ENCODE measurements at regions not wholly inside any gene's neighbourhood (a gene's known extent, or its start where the extent isn't known, plus 50 kb on each side); places are given as distances from the start of the nearest gene placed in this dataset.

DNA sequence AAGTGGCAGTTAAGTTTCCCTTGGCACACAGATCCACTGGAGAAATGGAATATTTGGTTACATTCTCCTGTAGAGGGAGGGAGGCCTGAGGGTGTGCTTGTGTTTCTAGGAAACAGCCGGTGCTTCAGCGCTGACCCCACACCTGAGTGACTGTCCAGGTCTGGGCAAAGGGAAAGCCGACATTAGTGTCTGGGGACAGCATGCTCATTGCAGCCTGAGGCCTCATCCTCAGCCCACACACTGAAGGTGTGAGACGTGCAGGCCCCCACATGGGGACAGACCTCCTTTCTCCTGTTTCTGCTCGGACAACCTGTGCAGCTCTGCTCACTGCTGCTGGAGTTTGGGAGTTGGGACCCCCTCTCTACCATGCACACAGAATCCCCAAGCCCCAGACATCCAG lies 178.3 kb downstream of the ACKR3 start:
- Histone ChIP-seq H3K27ac (ENCODE audit: extremely low read length, insufficient read depth, low read length) (no peak overlapping the region), H3K36me3 (replicated peaks in 1 of 2; ENCODE audit: control insufficient read depth in 1 of 2, insufficient read depth in 2 of 2, low read length in 2 of 2) (no peaks in the 10 kb centered on the region), H3K9me3 (ENCODE audit: low read length) (no peaks in the 10 kb centered on the region), H3K4me2 (ENCODE audit: low read depth, low read length) (no peak overlapping the region), H3K79me2 (ENCODE audit: insufficient read depth, low read length) (no peaks in the 10 kb centered on the region), H2AFZ (ENCODE audit: low read length) (no peak overlapping the region), H3K4me1 (ENCODE audit: insufficient read depth, low read length) (no peaks in the 10 kb centered on the region), H4K20me1 (ENCODE audit: insufficient read depth, low read length) (no peaks in the 10 kb centered on the region), H3K4me3 (replicated peaks in 1 of 3; ENCODE audit: insufficient read depth in 1 of 3, low read depth in 2 of 3, low read length in 3 of 3) (no peak overlapping the region), H3K9ac (ENCODE audit: insufficient read depth, low read depth, low read length) (no peak overlapping the region), H3K27me3 (ENCODE audit: control insufficient read depth in 1 of 2, insufficient read depth in 2 of 2, low read length in 2 of 2) (peaks cover 2 to 24% of the 10 kb centered on the region in 2 experiments; a peak in 3 of 5 replicates)
- POLR2A ChIA-PET, result no interaction called here
- intact Hi-C loops (cut with micrococcal nuclease; ENCODE audit: unreplicated experiment), result no loop called here
- CTCF ChIA-PET (ENCODE audit: low intra/inter-chr PET ratio, low total read pairs), result no interaction called here
- 43% methylated on average over 4 of the region's 5 CpGs for WGBS (ENCODE audit: low lambda C conversion rate)
- in situ Hi-C loops (cut with HindIII; ENCODE audit: extremely low pct_ligation_motif_present, low pct_unique_long_range_greater_than_20kb), result no loop called here
- FAIRE-seq (no peak), DNase-seq (ENCODE audit: low spot score) (no peak), ATAC-seq (no peak)
- BruUV-seq (replicated peaks), result no TSS peak
- TF ChIP-seq NCOA5 (CRISPR knock-in tag; IDR thresholded peaks at IDR 0.05) (no peak), CBX1 (IDR thresholded peaks at IDR 0.05; ENCODE audit: low read depth) (no peak), CEBPG (CRISPR knock-in tag; IDR thresholded peaks at IDR 0.05) (no peak), SRF (IDR thresholded peaks at IDR 0.05; ENCODE audit: low read depth, low read length) (no peak), SIX4 (CRISPR knock-in tag; IDR thresholded peaks at IDR 0.05) (no peak), TBX3 (IDR thresholded peaks at IDR 0.05; ENCODE audit: borderline replicate concordance) (no peak), ZBTB20 (CRISPR knock-in tag; IDR thresholded peaks at IDR 0.05; ENCODE audit: borderline replicate concordance, low read depth) (no peak), ETV5 (CRISPR knock-in tag; IDR thresholded peaks at IDR 0.05; ENCODE audit: borderline replicate concordance) (no peak)
- TF ChIP-seq, protein P1, sequence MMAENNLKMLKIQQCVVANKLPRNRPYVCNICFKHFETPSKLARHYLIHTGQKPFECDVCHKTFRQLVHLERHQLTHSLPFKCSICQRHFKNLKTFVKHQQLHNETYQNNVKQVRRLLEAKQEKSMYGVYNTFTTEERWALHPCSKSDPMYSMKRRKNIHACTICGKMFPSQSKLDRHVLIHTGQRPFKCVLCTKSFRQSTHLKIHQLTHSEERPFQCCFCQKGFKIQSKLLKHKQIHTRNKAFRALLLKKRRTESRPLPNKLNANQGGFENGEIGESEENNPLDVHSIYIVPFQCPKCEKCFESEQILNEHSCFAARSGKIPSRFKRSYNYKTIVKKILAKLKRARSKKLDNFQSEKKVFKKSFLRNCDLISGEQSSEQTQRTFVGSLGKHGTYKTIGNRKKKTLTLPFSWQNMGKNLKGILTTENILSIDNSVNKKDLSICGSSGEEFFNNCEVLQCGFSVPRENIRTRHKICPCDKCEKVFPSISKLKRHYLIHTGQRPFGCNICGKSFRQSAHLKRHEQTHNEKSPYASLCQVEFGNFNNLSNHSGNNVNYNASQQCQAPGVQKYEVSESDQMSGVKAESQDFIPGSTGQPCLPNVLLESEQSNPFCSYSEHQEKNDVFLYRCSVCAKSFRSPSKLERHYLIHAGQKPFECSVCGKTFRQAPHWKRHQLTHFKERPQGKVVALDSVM (CRISPR knock-in tag; IDR thresholded peaks at IDR 0.05), result no peak
- TF ChIP-seq, protein P2, sequence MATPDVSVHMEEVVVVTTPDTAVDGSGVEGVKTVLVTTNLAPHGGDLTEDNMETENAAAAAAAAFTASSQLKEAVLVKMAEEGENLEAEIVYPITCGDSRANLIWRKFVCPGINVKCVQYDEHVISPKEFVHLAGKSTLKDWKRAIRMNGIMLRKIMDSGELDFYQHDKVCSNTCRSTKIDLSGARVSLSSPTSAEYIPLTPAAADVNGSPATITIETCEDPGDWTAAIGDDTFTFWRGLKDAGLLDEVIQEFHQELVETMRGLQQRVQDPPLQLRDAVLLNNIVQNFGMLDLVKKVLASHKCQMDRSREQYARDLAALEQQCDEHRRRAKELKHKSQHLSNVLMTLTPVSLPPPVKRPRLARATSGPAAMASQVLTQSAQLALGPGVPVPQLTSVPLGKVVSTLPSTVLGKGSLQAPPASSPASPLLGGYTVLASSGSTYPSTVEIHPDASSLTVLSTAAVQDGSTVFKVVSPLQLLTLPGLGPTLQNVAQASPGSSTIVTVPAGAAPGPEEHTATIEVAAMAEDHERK (CRISPR knock-in tag; IDR thresholded peaks at IDR 0.05; ENCODE audit: low read depth), result no peak
- TF ChIP-seq, protein P3, sequence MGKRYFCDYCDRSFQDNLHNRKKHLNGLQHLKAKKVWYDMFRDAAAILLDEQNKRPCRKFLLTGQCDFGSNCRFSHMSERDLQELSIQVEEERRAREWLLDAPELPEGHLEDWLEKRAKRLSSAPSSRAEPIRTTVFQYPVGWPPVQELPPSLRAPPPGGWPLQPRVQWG (CRISPR knock-in tag; IDR thresholded peaks at IDR 0.05; ENCODE audit: borderline replicate concordance, low read depth), result no peak
- TF ChIP-seq, protein P4, sequence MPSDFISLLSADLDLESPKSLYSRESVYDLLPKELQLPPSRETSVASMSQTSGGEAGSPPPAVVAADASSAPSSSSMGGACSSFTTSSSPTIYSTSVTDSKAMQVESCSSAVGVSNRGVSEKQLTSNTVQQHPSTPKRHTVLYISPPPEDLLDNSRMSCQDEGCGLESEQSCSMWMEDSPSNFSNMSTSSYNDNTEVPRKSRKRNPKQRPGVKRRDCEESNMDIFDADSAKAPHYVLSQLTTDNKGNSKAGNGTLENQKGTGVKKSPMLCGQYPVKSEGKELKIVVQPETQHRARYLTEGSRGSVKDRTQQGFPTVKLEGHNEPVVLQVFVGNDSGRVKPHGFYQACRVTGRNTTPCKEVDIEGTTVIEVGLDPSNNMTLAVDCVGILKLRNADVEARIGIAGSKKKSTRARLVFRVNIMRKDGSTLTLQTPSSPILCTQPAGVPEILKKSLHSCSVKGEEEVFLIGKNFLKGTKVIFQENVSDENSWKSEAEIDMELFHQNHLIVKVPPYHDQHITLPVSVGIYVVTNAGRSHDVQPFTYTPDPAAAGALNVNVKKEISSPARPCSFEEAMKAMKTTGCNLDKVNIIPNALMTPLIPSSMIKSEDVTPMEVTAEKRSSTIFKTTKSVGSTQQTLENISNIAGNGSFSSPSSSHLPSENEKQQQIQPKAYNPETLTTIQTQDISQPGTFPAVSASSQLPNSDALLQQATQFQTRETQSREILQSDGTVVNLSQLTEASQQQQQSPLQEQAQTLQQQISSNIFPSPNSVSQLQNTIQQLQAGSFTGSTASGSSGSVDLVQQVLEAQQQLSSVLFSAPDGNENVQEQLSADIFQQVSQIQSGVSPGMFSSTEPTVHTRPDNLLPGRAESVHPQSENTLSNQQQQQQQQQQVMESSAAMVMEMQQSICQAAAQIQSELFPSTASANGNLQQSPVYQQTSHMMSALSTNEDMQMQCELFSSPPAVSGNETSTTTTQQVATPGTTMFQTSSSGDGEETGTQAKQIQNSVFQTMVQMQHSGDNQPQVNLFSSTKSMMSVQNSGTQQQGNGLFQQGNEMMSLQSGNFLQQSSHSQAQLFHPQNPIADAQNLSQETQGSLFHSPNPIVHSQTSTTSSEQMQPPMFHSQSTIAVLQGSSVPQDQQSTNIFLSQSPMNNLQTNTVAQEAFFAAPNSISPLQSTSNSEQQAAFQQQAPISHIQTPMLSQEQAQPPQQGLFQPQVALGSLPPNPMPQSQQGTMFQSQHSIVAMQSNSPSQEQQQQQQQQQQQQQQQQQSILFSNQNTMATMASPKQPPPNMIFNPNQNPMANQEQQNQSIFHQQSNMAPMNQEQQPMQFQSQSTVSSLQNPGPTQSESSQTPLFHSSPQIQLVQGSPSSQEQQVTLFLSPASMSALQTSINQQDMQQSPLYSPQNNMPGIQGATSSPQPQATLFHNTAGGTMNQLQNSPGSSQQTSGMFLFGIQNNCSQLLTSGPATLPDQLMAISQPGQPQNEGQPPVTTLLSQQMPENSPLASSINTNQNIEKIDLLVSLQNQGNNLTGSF (CRISPR knock-in tag; IDR thresholded peaks at IDR 0.05), result no peak
- TF ChIP-seq, protein P5, sequence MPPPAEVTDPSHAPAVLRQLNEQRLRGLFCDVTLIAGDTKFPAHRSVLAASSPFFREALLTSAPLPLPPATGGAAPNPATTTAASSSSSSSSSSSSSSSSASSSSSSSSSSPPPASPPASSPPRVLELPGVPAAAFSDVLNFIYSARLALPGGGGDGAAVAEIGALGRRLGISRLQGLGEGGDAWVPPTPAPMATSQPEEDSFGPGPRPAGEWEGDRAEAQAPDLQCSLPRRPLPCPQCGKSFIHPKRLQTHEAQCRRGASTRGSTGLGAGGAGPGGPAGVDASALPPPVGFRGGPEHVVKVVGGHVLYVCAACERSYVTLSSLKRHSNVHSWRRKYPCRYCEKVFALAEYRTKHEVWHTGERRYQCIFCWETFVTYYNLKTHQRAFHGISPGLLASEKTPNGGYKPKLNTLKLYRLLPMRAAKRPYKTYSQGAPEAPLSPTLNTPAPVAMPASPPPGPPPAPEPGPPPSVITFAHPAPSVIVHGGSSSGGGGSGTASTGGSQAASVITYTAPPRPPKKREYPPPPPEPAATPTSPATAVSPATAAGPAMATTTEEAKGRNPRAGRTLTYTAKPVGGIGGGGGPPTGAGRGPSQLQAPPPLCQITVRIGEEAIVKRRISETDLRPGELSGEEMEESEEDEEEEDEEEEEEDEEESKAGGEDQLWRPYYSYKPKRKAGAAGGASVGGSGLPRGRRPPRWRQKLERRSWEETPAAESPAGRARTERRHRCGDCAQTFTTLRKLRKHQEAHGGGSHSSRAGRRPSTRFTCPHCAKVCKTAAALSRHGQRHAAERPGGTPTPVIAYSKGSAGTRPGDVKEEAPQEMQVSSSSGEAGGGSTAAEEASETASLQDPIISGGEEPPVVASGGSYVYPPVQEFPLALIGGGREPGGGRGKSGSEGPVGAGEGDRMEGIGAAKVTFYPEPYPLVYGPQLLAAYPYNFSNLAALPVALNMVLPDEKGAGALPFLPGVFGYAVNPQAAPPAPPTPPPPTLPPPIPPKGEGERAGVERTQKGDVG (CRISPR knock-in tag; IDR thresholded peaks at IDR 0.05; ENCODE audit: borderline replicate concordance), result no peak

Measured in HepG2 (cell line).